GM19043 (cell line): ENCODE measurements at regions not wholly inside any gene's neighbourhood (a gene's known extent, or its start where the extent isn't known, plus 50 kb on each side); places are given as distances from the start of the nearest gene placed in this dataset.
"Not testable (repeated sequence)": the region's sequence is repeated elsewhere in the genome, so short reads cannot be mapped to it uniquely, and the experiment has no call there.

Experiments used
- ATAC-seq: cut with Tn5 transposase; IDR thresholded peaks from one replicate; pipeline ENCODE4 v1.9.1; 2021; ENCODE audit warnings: low read depth; ENCODE audit not compliant: unreplicated experiment

- no peak for ATAC-seq
Observed at GRCh38 chr5:112472614-112473013, 53.5 kb upstream of the EPB41L4A start.

DNA sequence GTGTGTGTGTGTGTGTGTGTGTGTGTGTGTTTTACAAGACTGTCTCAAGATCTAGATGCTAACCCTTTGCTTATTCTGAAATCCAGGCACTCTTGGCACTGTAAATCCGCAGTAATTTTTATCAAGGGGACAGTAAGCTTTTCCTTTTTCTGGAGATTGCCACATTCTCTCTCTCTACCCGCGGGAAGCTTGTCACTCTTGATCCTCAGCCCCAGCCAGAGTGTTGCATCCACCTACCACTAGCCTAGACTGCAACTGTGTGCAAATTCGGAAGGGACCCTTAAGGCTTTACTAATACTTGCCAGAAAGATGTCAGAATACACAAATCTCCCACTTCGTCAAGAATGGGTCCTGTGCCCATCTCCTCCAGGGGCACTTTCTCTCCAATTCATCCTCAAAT lies 54.9 kb upstream of the EPB41L4A start:
- no peak for ATAC-seq

- ATAC-seq: no peak
Observed at GRCh38 chr5:112475747-112476365, 56.8 kb upstream of the EPB41L4A start.

- ATAC-seq: no peak
Observed at GRCh38 chr5:112479418-112479817, 60.3 kb upstream of the EPB41L4A start.

DNA sequence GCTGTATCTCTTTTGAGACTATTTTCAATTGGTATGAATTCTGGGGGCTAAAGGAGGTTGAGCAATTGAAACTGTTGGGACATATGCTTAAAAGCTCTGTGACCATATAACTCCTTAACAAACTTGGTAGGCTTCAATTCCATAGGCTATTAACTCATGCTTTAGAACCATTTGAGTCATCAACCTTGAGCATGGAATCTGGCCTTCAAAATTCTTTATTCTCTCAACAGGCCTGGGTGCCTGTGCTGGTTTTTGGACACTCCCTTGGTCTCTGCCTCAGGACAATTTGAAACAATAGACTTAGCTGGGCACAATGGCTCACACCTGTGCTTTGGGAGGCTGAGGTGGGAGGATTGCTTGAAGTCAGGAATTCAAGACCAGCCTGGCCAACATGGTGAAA lies 61.4 kb upstream of the EPB41L4A start:
- ATAC-seq: no peak

DNA sequence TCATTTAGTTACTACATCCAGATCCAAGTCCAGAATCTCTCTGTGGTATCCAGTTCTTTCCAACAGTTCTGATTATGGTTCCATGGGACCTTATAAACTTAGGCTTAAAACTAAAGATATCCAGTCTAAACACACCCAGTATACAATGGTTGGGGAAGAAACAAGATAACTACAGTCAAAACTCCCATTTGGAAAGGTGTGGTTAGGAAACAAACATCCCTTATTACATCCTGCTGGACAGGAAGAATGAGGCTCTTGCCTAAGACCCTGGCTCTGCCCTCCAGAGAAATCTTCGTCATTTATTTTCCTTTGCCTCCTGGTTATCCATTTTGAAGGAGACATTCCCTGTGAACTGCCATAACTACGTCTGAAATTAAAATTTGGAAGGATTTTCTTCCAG lies 64.6 kb upstream of the EPB41L4A start:
- ATAC-seq: no peak

GRCh38 chr5:112485934-112486355 lies 66.9 kb upstream of the EPB41L4A start:
- ATAC-seq: no peak

GRCh38 chr5:112491257-112491656 lies 72.2 kb upstream of the EPB41L4A start:
- ATAC-seq: no peak

- ATAC-seq: peak; percentile 100
Observed at GRCh38 chr5:112492291-112492690, 73.2 kb upstream of the EPB41L4A start.

DNA sequence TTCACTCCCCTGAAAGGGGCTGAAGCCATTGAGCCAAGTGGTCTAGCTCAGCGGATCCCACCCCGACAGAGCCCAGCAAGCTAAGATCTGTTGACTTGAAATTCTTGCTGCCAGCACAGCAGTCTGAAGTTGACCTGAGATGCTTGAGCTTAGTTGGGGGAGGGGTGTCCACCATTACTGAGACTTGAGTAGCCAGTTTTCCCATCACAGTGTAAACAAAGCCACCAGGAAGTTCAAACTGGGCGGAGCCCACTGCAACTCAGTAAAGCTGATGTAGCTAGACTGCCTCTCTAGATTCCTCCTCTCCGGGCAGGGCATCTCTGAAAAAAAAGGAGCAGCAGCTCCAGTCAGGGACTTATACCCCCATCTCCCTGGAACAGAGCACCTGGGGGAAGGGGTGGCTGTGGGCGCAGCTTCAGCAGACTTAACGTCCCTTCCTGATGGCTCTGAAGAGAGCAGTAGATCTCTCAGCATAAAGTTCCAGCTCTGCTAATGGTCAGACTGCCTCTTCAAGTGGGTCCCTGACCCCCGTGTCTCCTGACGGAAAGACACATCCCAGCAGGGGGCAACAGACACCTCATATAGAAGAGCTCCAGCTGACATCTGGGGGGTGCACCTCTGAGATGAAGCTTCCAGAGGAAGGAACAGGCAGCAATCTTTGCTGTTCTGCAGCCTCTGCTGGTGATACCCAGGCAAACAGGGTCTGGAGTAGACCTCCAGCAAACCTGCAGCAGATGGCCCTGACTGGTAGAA lies 84.8 kb upstream of the EPB41L4A start:
- ATAC-seq: not testable (repeated sequence)

GRCh38 chr5:112509097-112509496 lies 90.0 kb upstream of the EPB41L4A start:
- not testable (repeated sequence) for ATAC-seq

- no peak for ATAC-seq
Observed at GRCh38 chr5:112511920-112512319, 92.8 kb upstream of the EPB41L4A start.

GRCh38 chr5:112512901-112513300 lies 93.8 kb upstream of the EPB41L4A start:
- ATAC-seq: no peak

GRCh38 chr5:112514111-112514510 lies 95.0 kb upstream of the EPB41L4A start:
- no peak for ATAC-seq

GRCh38 chr5:112520474-112520873 lies 101.4 kb upstream of the EPB41L4A start:
- not testable (repeated sequence) for ATAC-seq

- ATAC-seq: peak; percentile 51
Observed at GRCh38 chr5:112522891-112523673, 104.0 kb upstream of the EPB41L4A start.

DNA sequence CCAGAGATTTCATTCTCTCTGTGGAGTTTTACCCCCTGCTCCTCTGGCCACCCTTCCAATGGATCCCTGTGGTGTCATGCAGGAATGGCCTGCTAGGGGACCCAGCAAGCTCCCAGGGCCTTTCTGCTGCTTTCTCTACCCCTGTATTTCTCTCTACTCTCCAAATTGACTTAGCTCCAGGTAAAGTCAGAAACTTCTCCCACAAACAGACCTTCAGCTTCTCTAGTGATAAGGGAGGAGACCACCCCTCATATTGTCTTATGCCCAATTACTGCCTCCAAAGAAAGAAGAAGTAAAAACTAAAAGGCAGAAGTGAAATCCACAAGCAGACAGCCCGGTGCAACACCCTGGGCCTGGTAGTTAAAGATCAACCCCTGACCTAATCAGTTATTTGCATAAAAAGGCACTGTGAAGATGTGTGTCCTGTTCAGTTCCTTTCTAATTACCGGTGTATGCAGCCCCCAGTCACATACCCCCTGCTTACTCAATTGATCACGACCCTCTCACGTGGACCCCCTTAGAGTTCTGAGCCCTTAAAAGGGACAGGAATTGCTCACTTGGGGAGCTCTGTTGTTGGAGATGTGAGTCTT lies 104.7 kb upstream of the EPB41L4A start:
- ATAC-seq: peak; percentile 69

GRCh38 chr5:112525217-112525616 lies 106.1 kb upstream of the EPB41L4A start:
- no peak for ATAC-seq

GRCh38 chr5:112528928-112529327 lies 109.9 kb upstream of the EPB41L4A start:
- no peak for ATAC-seq

- no peak for ATAC-seq
Observed at GRCh38 chr5:112529525-112529924, 110.4 kb upstream of the EPB41L4A start.
